ENCODE measurements at regions not wholly inside any gene's neighbourhood (a gene's known extent, or its start where the extent isn't known, plus 50 kb on each side); places are given as distances from the start of the nearest gene placed in this dataset.
"Not testable (repeated sequence)": the region's sequence is repeated elsewhere in the genome, so short reads cannot be mapped to it uniquely, and the experiment has no call there.

DNA sequence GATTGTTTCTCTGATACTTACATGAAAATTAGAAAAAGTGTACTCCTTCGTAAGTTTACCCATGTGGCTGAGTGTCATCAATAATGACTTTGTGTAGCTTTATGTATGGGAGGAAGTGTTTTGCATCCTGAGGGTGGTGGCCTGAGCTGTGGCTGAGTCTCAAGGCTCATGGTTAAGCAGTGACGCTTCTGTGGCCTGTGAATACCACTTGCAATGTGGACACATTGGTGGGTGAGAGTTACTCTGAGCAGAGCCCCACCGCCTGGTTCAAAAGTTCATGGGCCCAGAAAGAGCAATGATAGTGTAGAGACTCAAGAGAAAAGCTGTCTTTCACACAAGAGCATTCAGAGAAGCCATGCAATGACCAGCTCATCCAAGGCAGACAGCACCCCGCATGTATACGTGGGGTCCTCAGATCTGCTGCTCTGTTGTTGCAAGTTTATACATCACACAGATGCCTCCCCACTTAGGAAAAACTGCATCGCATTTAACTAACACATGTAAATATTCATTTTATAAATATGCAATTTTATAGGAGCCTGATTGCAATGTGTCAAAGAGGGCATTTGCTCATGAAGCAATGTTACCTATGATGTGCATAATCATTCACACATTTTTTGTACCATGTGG, 55.1 kb upstream of the FRMD6 start:
- DNase-seq, result no peak

GRCh38 chr14:51597261-51598001, 54.3 kb upstream of the FRMD6 start:
- DNase-seq, result no peak

GRCh38 chr14:51598924-51599600, 52.6 kb upstream of the FRMD6 start:
- DNase-seq, result not testable (repeated sequence)

GRCh38 chr14:51600658-51601057, 51.1 kb upstream of the FRMD6 start:
- DNase-seq, result no peak
